ENCODE measurements at regions not wholly inside any gene's neighbourhood (a gene's known extent, or its start where the extent isn't known, plus 50 kb on each side); places are given as distances from the start of the nearest gene placed in this dataset.

DNA sequence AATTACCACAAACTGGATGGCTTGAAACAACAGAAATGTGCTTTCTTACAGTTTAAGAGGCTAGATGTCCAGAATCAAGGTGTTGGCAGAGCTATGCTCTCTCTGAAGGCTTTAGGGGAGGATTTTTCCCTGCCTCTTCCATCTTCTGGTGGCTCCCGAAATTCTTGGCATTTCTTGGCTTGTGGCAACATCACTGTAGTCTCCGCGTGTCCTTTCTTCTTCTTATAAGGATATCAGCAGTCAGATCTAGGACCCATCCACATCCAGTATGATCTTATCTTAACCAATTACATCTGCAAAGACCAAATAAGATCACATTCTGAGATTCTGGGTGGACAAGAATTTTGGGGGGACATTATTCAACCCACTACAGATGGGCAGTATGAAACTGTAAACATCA lies 119.2 kb upstream of the PMFBP1 start:
- no peaks in the 10 kb centered on the region for H3K4me1 ChIP-seq (ENCODE audit: insufficient read depth, low read length)
- no peak overlapping the region for H3K4me3 ChIP-seq (ENCODE audit: low read length)
- H2AFZ ChIP-seq (ENCODE audit: low read depth, low read length): no peak overlapping the region
- H3K9me3 ChIP-seq (ENCODE audit: low read length): no peaks in the 10 kb centered on the region
- no peaks in the 10 kb centered on the region for H3K27me3 ChIP-seq (ENCODE audit: insufficient read depth, low read length)
- no peaks in the 10 kb centered on the region for H3K36me3 ChIP-seq (ENCODE audit: insufficient read depth, low read length)

GRCh38 chr16:72287649-72288048 lies 115.7 kb upstream of the PMFBP1 start:
- H3K4me3 ChIP-seq (ENCODE audit: low read length): no peak overlapping the region
- no peaks in the 10 kb centered on the region for H3K36me3 ChIP-seq (ENCODE audit: insufficient read depth, low read length)
- no peaks in the 10 kb centered on the region for H3K9me3 ChIP-seq (ENCODE audit: low read length)
- no peaks in the 10 kb centered on the region for H3K27me3 ChIP-seq (ENCODE audit: insufficient read depth, low read length)
- no peaks in the 10 kb centered on the region for H3K4me1 ChIP-seq (ENCODE audit: insufficient read depth, low read length)
- no peak overlapping the region for H2AFZ ChIP-seq (ENCODE audit: low read depth, low read length)

- no peaks in the 10 kb centered on the region for H3K9me3 ChIP-seq (ENCODE audit: low read length)
- no peak overlapping the region for H2AFZ ChIP-seq (ENCODE audit: low read depth, low read length)
- no peaks in the 10 kb centered on the region for H3K36me3 ChIP-seq (ENCODE audit: insufficient read depth, low read length)
- H3K4me3 ChIP-seq (ENCODE audit: low read length): no peak overlapping the region
- no peaks in the 10 kb centered on the region for H3K27me3 ChIP-seq (ENCODE audit: insufficient read depth, low read length)
- H3K4me1 ChIP-seq (ENCODE audit: insufficient read depth, low read length): peaks cover 4% of the 10 kb centered on the region
Measured at GRCh38 chr16:72286936-72287620, 115.1 kb upstream of the PMFBP1 start.

DNA sequence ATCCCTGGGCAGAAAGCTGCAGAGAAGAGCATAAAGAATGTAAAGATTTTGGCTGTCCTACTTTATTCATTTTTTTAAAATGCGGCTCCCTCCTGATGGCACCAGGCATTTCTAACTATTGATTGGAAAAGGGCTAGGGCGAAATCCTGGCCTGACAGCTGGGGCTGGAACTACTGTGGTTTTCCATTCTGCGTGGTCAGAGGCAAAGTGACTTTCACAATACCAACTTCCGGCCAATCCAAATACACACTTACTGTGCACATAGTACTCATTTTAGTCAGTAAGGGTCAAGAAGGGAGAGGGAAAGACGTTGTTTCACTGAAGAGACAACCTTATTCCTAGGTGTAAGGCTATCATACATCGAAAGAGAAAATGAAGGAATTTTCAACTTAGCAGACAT lies 113.8 kb upstream of the PMFBP1 start:
- no peaks in the 10 kb centered on the region for H3K27me3 ChIP-seq (ENCODE audit: insufficient read depth, low read length)
- no peaks in the 10 kb centered on the region for H3K9me3 ChIP-seq (ENCODE audit: low read length)
- peaks cover 6% of the 10 kb centered on the region for H3K4me1 ChIP-seq (ENCODE audit: insufficient read depth, low read length)
- H2AFZ ChIP-seq (ENCODE audit: low read depth, low read length): no peak overlapping the region
- H3K4me3 ChIP-seq (ENCODE audit: low read length): no peak overlapping the region
- H3K36me3 ChIP-seq (ENCODE audit: insufficient read depth, low read length): no peaks in the 10 kb centered on the region

GRCh38 chr16:72285324-72285723 lies 113.4 kb upstream of the PMFBP1 start:
- Histone ChIP-seq H3K27me3 (ENCODE audit: insufficient read depth, low read length) (no peaks in the 10 kb centered on the region), H3K9me3 (ENCODE audit: low read length) (no peaks in the 10 kb centered on the region)

GRCh38 chr16:72284042-72284789 lies 112.3 kb upstream of the PMFBP1 start:
- Histone ChIP-seq H2AFZ (ENCODE audit: low read depth, low read length) (no peak overlapping the region), H3K4me1 (ENCODE audit: insufficient read depth, low read length) (peaks cover 6% of the 10 kb centered on the region), H3K36me3 (ENCODE audit: insufficient read depth, low read length) (no peaks in the 10 kb centered on the region), H3K9me3 (ENCODE audit: low read length) (no peaks in the 10 kb centered on the region), H3K4me3 (ENCODE audit: low read length) (no peak overlapping the region), H3K27me3 (ENCODE audit: insufficient read depth, low read length) (no peaks in the 10 kb centered on the region)

More at GRCh38 chr16:72285324-72285723, 113.4 kb upstream of the PMFBP1 start:
- H2AFZ ChIP-seq (ENCODE audit: low read depth, low read length): no peak overlapping the region
- no peaks in the 10 kb centered on the region for H3K36me3 ChIP-seq (ENCODE audit: insufficient read depth, low read length)
- H3K4me1 ChIP-seq (ENCODE audit: insufficient read depth, low read length): peaks cover 6% of the 10 kb centered on the region
- H3K4me3 ChIP-seq (ENCODE audit: low read length): no peak overlapping the region

DNA sequence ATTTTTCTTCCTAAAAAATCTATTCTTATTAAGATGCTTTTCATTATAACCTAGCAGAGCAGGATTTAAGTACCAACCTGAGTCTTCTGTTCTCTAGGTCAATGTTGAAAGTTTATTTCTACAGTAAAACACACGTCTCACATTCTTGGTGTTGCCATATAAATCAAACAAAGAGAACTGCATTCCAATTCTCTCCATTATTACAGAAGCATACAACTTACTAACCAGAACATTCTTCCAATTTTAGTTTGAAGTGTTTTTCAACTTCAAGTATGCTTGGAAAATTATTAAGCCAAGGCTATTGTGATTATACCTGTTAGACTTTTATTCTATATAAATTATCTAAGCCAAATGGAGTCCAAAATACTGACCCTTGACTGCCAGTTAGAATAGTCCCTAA lies 110.4 kb upstream of the PMFBP1 start:
- no peaks in the 10 kb centered on the region for H3K9me3 ChIP-seq (ENCODE audit: low read length)
- no peak overlapping the region for H2AFZ ChIP-seq (ENCODE audit: low read depth, low read length)
- H3K27me3 ChIP-seq (ENCODE audit: insufficient read depth, low read length): no peaks in the 10 kb centered on the region
- H3K4me1 ChIP-seq (ENCODE audit: insufficient read depth, low read length): peaks cover 6% of the 10 kb centered on the region
- H3K4me3 ChIP-seq (ENCODE audit: low read length): no peak overlapping the region
- H3K36me3 ChIP-seq (ENCODE audit: insufficient read depth, low read length): no peaks in the 10 kb centered on the region

DNA sequence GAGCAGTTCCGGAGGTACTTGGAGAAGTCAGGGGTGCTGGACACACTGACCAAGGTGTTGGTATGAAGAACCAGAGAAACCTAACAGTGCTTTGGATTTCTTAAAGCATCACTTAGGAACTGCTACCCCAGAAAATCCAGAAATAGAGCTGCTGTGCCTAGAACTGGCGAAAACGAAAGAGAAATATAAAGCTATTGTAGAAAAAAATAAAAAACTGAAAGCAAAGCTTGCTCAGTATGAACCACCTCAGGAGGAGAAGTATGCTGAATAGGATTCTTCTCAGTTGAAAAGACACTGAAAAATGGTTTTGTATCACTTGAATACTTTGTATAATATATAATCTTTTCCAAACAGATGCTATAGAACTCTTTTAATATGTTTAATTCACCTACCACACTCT lies 106.3 kb upstream of the PMFBP1 start:
- peaks cover 6% of the 10 kb centered on the region for H3K4me1 ChIP-seq (ENCODE audit: insufficient read depth, low read length)
- H3K36me3 ChIP-seq (ENCODE audit: insufficient read depth, low read length): no peaks in the 10 kb centered on the region
- H3K4me3 ChIP-seq (ENCODE audit: low read length): no peak overlapping the region
- H3K27me3 ChIP-seq (ENCODE audit: insufficient read depth, low read length): no peaks in the 10 kb centered on the region
- H3K9me3 ChIP-seq (ENCODE audit: low read length): no peaks in the 10 kb centered on the region
- H2AFZ ChIP-seq (ENCODE audit: low read depth, low read length): no peak overlapping the region

- no peaks in the 10 kb centered on the region for H3K36me3 ChIP-seq (ENCODE audit: insufficient read depth, low read length)
- no peaks in the 10 kb centered on the region for H3K9me3 ChIP-seq (ENCODE audit: low read length)
- no peaks in the 10 kb centered on the region for H3K27me3 ChIP-seq (ENCODE audit: insufficient read depth, low read length)
- H3K4me1 ChIP-seq (ENCODE audit: insufficient read depth, low read length): peaks cover 6% of the 10 kb centered on the region
- no peak overlapping the region for H2AFZ ChIP-seq (ENCODE audit: low read depth, low read length)
- H3K4me3 ChIP-seq (ENCODE audit: low read length): no peak overlapping the region
Measured at GRCh38 chr16:72277749-72278148, 105.8 kb upstream of the PMFBP1 start.

- H3K36me3 ChIP-seq (ENCODE audit: insufficient read depth, low read length): no peaks in the 10 kb centered on the region
- H3K4me1 ChIP-seq (ENCODE audit: insufficient read depth, low read length): no peaks in the 10 kb centered on the region
- peaks cover 2% of the 10 kb centered on the region for H3K9me3 ChIP-seq (ENCODE audit: low read length)
- no peak overlapping the region for H3K4me3 ChIP-seq (ENCODE audit: low read length)
- no peak overlapping the region for H2AFZ ChIP-seq (ENCODE audit: low read depth, low read length)
- H3K27me3 ChIP-seq (ENCODE audit: insufficient read depth, low read length): no peaks in the 10 kb centered on the region
Measured at GRCh38 chr16:72271699-72272240, 99.8 kb upstream of the PMFBP1 start.

- H3K9me3 ChIP-seq (ENCODE audit: low read length): peaks cover 2% of the 10 kb centered on the region
- H2AFZ ChIP-seq (ENCODE audit: low read depth, low read length): no peak overlapping the region
- no peak overlapping the region for H3K4me3 ChIP-seq (ENCODE audit: low read length)
- no peaks in the 10 kb centered on the region for H3K4me1 ChIP-seq (ENCODE audit: insufficient read depth, low read length)
- no peaks in the 10 kb centered on the region for H3K27me3 ChIP-seq (ENCODE audit: insufficient read depth, low read length)
- no peaks in the 10 kb centered on the region for H3K36me3 ChIP-seq (ENCODE audit: insufficient read depth, low read length)
Measured at GRCh38 chr16:72270531-72270930, 98.6 kb upstream of the PMFBP1 start.

DNA sequence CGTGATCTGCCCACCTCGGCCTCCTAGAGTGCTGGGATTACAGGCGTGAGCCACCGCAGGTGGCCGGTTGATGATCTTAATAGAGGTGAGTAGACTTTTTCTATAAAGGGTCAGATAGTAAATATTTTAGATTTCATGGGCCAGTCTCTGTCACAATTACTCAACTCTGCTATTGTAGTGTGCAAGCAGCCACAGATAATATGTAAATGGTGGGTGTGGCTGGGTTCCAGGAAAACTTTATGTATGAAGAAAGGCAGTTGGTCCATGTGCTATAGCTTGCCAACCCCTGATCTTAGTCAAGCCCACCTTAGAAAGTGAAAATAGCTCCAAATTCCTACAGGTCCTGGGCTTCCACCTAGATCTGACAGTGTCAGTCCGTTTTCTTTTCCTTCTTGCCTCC lies 94.9 kb upstream of the PMFBP1 start:
- no peaks in the 10 kb centered on the region for H3K36me3 ChIP-seq (ENCODE audit: insufficient read depth, low read length)
- peaks cover 11% of the 10 kb centered on the region for H3K4me1 ChIP-seq (ENCODE audit: insufficient read depth, low read length)
- H2AFZ ChIP-seq (ENCODE audit: low read depth, low read length): no peak overlapping the region
- H3K4me3 ChIP-seq (ENCODE audit: low read length): no peak overlapping the region
- H3K27me3 ChIP-seq (ENCODE audit: insufficient read depth, low read length): no peaks in the 10 kb centered on the region
- H3K9me3 ChIP-seq (ENCODE audit: low read length): peaks cover 2% of the 10 kb centered on the region

DNA sequence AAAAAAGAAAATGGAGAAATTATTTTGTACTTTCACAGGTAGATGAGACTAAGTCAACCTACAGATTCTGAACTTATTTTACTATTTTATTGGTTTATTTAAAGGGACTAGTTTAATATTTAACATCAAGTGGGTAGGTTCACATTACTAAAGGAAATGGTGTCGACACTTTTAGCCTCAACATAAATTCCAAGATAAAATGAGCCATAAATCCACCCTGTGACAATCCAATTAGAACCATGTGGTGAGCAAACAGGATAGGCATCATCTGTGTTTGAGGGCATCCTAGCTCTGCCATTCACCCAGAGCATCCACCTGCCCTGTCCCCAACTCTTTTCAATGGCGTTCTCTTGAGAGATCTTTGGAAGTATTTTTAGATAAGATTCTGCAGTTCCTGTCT lies 92.8 kb upstream of the PMFBP1 start:
- H3K4me1 ChIP-seq (ENCODE audit: insufficient read depth, low read length): peaks cover 11% of the 10 kb centered on the region
- no peak overlapping the region for H3K4me3 ChIP-seq (ENCODE audit: low read length)
- no peaks in the 10 kb centered on the region for H3K27me3 ChIP-seq (ENCODE audit: insufficient read depth, low read length)
- H2AFZ ChIP-seq (ENCODE audit: low read depth, low read length): no peak overlapping the region
- H3K36me3 ChIP-seq (ENCODE audit: insufficient read depth, low read length): no peaks in the 10 kb centered on the region
- H3K9me3 ChIP-seq (ENCODE audit: low read length): peaks cover 2% of the 10 kb centered on the region
